ENCODE measurements at regions not wholly inside any gene's neighbourhood (a gene's known extent, or its start where the extent isn't known, plus 50 kb on each side); places are given as distances from the start of the nearest gene placed in this dataset.
A peak's percentile ranks its signal among the peaks of the same experiment; 100 is the strongest.

- no peak overlapping the region for H2AFZ ChIP-seq (ENCODE audit: low read depth, low read length)
- no peaks in the 10 kb centered on the region for H3K79me2 ChIP-seq (ENCODE audit: low read length)
- H3K27ac ChIP-seq (ENCODE audit: low read length), result no peak overlapping the region
- no peaks in the 10 kb centered on the region for H4K20me1 ChIP-seq (ENCODE audit: insufficient read depth, low read length)
- no peak overlapping the region for H3K4me2 ChIP-seq (ENCODE audit: low read length)
- no peaks in the 10 kb centered on the region for H3K4me1 ChIP-seq (ENCODE audit: low read length)
- no peak for TF ChIP-seq CTCF (IDR thresholded peaks at IDR 0.05; ENCODE audit: low read depth, low read length)
- H3K27me3 ChIP-seq (ENCODE audit: low read depth, low read length), result no peaks in the 10 kb centered on the region
- no peak overlapping the region for H3K4me3 ChIP-seq (ENCODE audit: low read length)
- no peaks in the 10 kb centered on the region for H3K36me3 ChIP-seq (replicated peaks; ENCODE audit: low read depth, low read length)
- no peak overlapping the region for H3K9ac ChIP-seq (ENCODE audit: low read length)
- H3K9me3 ChIP-seq (ENCODE audit: insufficient read depth, low read length), result no peaks in the 10 kb centered on the region
Observed at GRCh38 chr9:100698945-100699344, 121.1 kb downstream of the CAVIN4 start.

- Histone ChIP-seq H3K4me2 (ENCODE audit: low read length) (no peak overlapping the region), H3K9ac (ENCODE audit: low read length) (no peak overlapping the region), H3K9me3 (ENCODE audit: insufficient read depth, low read length) (no peaks in the 10 kb centered on the region), H3K79me2 (ENCODE audit: low read length) (no peaks in the 10 kb centered on the region), H2AFZ (ENCODE audit: low read depth, low read length) (no peak overlapping the region), H3K4me1 (ENCODE audit: low read length) (no peaks in the 10 kb centered on the region), H3K4me3 (ENCODE audit: low read length) (no peak overlapping the region), H3K27me3 (ENCODE audit: low read depth, low read length) (no peaks in the 10 kb centered on the region), H3K27ac (ENCODE audit: low read length) (no peak overlapping the region), H3K36me3 (replicated peaks; ENCODE audit: low read depth, low read length) (no peaks in the 10 kb centered on the region), H4K20me1 (ENCODE audit: insufficient read depth, low read length) (no peaks in the 10 kb centered on the region)
- TF ChIP-seq EZH2phosphoT487 (IDR thresholded peaks at IDR 0.05; ENCODE audit: low read depth) (no peak), CTCF (IDR thresholded peaks at IDR 0.05; ENCODE audit: low read depth, low read length) (no peak)
Observed at GRCh38 chr9:100699668-100700067, 121.8 kb downstream of the CAVIN4 start.

GRCh38 chr9:100700689-100701318, 122.9 kb downstream of the CAVIN4 start:
- Histone ChIP-seq H3K9me3 (ENCODE audit: insufficient read depth, low read length) (no peaks in the 10 kb centered on the region), H3K4me1 (ENCODE audit: low read length) (no peaks in the 10 kb centered on the region), H3K4me2 (ENCODE audit: low read length) (no peak overlapping the region), H4K20me1 (ENCODE audit: insufficient read depth, low read length) (no peaks in the 10 kb centered on the region), H3K4me3 (ENCODE audit: low read length) (no peak overlapping the region), H3K27me3 (ENCODE audit: low read depth, low read length) (no peaks in the 10 kb centered on the region), H2AFZ (ENCODE audit: low read depth, low read length) (peak overlapping the region; percentile 69; the same call in 1 of the 2 replicates), H3K36me3 (replicated peaks; ENCODE audit: low read depth, low read length) (no peaks in the 10 kb centered on the region), H3K27ac (ENCODE audit: low read length) (no peak overlapping the region), H3K79me2 (ENCODE audit: low read length) (no peaks in the 10 kb centered on the region), H3K9ac (ENCODE audit: low read length) (no peak overlapping the region)
- TF ChIP-seq CTCF (IDR thresholded peaks at IDR 0.05; ENCODE audit: low read depth, low read length), result peak; percentile 77
- no peak for TF ChIP-seq EZH2phosphoT487 (IDR thresholded peaks at IDR 0.05; ENCODE audit: low read depth)

- Histone ChIP-seq H3K9me3 (ENCODE audit: insufficient read depth, low read length) (no peaks in the 10 kb centered on the region), H3K36me3 (replicated peaks; ENCODE audit: low read depth, low read length) (no peaks in the 10 kb centered on the region), H3K4me3 (ENCODE audit: low read length) (no peak overlapping the region), H3K9ac (ENCODE audit: low read length) (no peak overlapping the region), H3K79me2 (ENCODE audit: low read length) (no peaks in the 10 kb centered on the region), H3K4me1 (ENCODE audit: low read length) (no peaks in the 10 kb centered on the region), H3K27me3 (ENCODE audit: low read depth, low read length) (no peaks in the 10 kb centered on the region), H2AFZ (ENCODE audit: low read depth, low read length) (no peak overlapping the region), H4K20me1 (ENCODE audit: insufficient read depth, low read length) (no peaks in the 10 kb centered on the region), H3K27ac (ENCODE audit: low read length) (no peak overlapping the region), H3K4me2 (ENCODE audit: low read length) (no peak overlapping the region)
- TF ChIP-seq EZH2phosphoT487 (IDR thresholded peaks at IDR 0.05; ENCODE audit: low read depth) (no peak), CTCF (IDR thresholded peaks at IDR 0.05; ENCODE audit: low read depth, low read length) (peak; percentile 87)
Observed at GRCh38 chr9:100714372-100715099, 136.7 kb downstream of the CAVIN4 start.

All from OCI-LY3 (cell line).